NB4 (cell line): ENCODE measurements at regions not wholly inside any gene's neighbourhood (a gene's known extent, or its start where the extent isn't known, plus 50 kb on each side); places are given as distances from the start of the nearest gene placed in this dataset.
"Not testable (repeated sequence)": the region's sequence is repeated elsewhere in the genome, so short reads cannot be mapped to it uniquely, and the experiment has no call there.

Experiments used
- DNase-seq: peaks from one replicate; pipeline ENCODE4 v3.0.0; 2010; ENCODE audit warnings: low read depth
- H3K4me3 ChIP-seq: one replicate; pipeline ENCODE4 v1.5.1; 2011; ENCODE audit warnings: mild to moderate bottlenecking, low read depth, low read length, moderate library complexity
- MYC ChIP-seq: IDR thresholded peaks from 2 replicates; pipeline ENCODE4 v1.6.1; 2011; ENCODE audit warnings: low read depth, low read length
- POLR2A ChIP-seq: IDR thresholded peaks from 2 replicates; pipeline ENCODE4 v1.6.1; 2011; ENCODE audit warnings: mild to moderate bottlenecking; ENCODE audit not compliant: insufficient read length; ENCODE audit errors: extremely low read depth
- TF ChIP-seq, protein P1 (sequence below): IDR thresholded peaks from one replicate; pipeline ENCODE4 v1.5.1; 2012; ENCODE audit warnings: low read depth, low read length
- TF ChIP-seq, protein P2 (sequence below): IDR thresholded peaks from 2 replicates; pipeline ENCODE4 v1.6.1; 2011; ENCODE audit warnings: low read depth, low read length

DNA sequence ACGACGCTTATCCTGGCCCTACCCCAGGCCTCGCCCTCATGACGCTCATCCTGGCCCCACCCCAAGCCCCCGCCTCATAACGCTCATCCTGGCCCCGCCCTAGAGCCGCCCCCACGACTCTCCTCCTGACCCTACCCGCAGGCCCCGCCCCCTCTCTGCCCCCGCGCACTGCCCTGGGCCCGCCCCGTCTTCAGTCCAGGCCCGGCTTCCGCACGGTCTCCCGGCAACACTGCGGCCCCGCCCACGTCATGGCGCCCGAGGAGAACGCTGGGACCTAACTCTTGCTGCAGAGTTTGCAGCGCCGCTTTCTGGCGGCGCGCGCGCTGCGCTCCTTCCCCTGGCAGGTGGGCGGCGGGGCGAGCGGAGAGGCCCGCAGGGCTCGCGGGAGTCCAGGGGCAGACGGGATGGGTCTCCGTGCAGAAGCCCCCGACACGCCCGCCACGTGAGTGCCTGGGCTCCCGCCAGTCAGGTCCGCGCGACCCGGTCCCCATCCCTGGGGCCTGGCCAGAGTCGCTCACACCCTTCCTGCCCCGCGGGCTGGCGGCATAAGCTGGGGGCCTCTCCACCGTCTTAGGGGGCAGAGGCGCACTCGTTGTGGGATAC is 52.5 kb upstream of the ROPN1B start:
- TF ChIP-seq, protein P1, sequence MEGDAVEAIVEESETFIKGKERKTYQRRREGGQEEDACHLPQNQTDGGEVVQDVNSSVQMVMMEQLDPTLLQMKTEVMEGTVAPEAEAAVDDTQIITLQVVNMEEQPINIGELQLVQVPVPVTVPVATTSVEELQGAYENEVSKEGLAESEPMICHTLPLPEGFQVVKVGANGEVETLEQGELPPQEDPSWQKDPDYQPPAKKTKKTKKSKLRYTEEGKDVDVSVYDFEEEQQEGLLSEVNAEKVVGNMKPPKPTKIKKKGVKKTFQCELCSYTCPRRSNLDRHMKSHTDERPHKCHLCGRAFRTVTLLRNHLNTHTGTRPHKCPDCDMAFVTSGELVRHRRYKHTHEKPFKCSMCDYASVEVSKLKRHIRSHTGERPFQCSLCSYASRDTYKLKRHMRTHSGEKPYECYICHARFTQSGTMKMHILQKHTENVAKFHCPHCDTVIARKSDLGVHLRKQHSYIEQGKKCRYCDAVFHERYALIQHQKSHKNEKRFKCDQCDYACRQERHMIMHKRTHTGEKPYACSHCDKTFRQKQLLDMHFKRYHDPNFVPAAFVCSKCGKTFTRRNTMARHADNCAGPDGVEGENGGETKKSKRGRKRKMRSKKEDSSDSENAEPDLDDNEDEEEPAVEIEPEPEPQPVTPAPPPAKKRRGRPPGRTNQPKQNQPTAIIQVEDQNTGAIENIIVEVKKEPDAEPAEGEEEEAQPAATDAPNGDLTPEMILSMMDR, result no peak
- TF ChIP-seq MYC (peak; percentile 53), POLR2A (peak; percentile 26)
- TF ChIP-seq, protein P2, sequence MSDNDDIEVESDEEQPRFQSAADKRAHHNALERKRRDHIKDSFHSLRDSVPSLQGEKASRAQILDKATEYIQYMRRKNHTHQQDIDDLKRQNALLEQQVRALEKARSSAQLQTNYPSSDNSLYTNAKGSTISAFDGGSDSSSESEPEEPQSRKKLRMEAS, result no peak
- H3K4me3 ChIP-seq, result peak overlapping the region; percentile 62
- DNase-seq, result peak; percentile 92

DNA sequence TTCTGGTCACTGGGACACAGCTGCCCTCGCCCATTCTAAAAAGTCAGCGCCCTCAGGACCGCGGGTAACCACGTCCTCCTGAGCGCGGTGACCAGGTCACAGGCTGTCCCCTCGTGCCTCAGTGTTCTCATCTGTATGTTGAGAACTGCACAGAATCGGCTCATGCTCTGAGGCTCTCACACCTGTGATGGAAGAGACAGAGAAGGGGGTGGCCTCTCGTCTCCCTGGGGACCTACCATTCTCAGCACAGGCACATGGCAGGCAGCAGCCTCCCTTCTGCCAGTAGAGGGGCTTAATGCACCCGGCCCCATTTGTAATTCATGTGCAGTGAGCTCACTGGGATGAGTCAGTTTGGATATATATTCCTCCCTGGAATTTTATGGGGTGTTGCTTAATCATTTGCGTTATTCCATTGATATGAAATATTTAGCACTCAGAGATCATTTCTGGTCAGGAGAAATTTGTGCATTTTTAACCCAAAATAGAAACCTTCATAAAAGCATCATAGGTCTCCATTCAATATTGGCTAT is 51.9 kb upstream of the ROPN1B start:
- peak overlapping the region; percentile 62 for H3K4me3 ChIP-seq
- peak; percentile 70 for DNase-seq

DNA sequence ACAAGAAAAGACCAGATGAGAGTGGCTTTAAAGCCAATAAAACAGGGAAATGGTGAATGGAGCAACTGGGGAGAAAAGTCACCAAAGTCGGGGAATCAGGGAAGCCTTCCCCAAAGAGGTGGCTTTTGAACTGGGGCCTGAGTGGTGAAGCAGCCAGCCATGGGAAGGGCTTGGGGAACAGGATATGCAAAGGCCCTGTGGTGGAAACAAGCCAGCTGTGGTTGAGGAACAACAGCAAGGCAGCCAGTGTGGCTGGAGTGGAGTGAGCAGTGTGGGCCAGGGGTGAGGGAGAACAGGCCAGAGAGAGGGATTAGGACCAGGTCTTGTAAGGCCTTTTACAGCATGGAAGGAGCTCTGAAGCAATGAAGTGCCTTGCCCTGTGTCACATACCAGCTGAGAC is 51.0 kb upstream of the ROPN1B start:
- H3K4me3 ChIP-seq, DNase-seq: not testable (repeated sequence)

DNA sequence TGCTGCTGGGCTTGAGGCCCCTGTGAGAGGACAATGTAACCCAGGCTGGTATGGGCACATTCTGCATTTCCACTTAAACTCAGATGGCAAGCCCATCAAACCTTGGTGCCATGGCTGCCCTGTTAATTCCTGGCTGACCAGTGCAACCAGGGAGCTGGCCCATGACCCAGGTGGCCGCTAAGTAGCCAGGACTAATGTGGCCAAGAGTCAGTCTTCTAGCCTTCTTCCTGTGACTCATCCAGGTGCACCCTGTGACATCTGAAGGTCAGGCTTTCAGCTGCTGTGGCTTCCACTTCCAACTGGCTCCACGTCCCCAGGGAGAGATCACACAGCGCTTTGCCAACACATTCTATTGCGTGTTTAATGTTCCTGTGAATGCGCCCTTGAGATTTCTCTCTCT is 50.5 kb upstream of the ROPN1B start:
- H3K4me3 ChIP-seq, DNase-seq: not testable (repeated sequence)

DNA sequence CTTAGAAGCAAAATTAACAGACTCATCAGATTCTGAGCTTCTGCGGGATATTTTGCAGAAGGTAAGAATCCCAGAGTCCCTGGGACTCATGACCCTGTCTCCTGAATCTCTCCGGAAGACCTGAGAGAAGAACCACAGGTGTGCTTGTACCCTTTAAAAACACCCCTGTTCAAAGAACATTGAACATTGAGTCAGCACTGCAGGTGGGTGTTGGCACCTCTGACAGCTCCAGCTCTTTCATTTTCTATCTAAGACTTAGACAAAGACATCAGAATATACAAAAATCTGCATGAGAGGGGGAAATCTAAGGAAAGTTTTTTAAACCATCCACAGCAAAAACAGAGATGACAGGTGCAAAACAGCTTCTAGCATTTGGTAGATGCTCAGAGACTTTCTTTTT is 50.1 kb upstream of the ROPN1B start:
- not testable (repeated sequence) for H3K4me3 ChIP-seq, DNase-seq
